VCaP (cell line): ENCODE measurements at regions not wholly inside any gene's neighbourhood (a gene's known extent, or its start where the extent isn't known, plus 50 kb on each side); places are given as distances from the start of the nearest gene placed in this dataset.
A peak's percentile ranks its signal among the peaks of the same experiment; 100 is the strongest.

Experiments
- H3K27ac ChIP-seq: fragments of 450-650 bp; 2 replicates; pipeline ENCODE4 v1.5.1; 2017
- TF ChIP-seq, protein P1 (sequence below): fragments of 450-650 bp; conservative IDR thresholded peaks from 2 replicates; pipeline ENCODE4 v1.5.1; 2017; ENCODE audit warnings: mild to moderate bottlenecking, moderate library complexity

- TF ChIP-seq, protein P1, sequence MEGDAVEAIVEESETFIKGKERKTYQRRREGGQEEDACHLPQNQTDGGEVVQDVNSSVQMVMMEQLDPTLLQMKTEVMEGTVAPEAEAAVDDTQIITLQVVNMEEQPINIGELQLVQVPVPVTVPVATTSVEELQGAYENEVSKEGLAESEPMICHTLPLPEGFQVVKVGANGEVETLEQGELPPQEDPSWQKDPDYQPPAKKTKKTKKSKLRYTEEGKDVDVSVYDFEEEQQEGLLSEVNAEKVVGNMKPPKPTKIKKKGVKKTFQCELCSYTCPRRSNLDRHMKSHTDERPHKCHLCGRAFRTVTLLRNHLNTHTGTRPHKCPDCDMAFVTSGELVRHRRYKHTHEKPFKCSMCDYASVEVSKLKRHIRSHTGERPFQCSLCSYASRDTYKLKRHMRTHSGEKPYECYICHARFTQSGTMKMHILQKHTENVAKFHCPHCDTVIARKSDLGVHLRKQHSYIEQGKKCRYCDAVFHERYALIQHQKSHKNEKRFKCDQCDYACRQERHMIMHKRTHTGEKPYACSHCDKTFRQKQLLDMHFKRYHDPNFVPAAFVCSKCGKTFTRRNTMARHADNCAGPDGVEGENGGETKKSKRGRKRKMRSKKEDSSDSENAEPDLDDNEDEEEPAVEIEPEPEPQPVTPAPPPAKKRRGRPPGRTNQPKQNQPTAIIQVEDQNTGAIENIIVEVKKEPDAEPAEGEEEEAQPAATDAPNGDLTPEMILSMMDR = no peak
These were observed 1059.0 kb upstream of the EPHA7 start for GRCh38 chr6:94478133-94479005.

DNA sequence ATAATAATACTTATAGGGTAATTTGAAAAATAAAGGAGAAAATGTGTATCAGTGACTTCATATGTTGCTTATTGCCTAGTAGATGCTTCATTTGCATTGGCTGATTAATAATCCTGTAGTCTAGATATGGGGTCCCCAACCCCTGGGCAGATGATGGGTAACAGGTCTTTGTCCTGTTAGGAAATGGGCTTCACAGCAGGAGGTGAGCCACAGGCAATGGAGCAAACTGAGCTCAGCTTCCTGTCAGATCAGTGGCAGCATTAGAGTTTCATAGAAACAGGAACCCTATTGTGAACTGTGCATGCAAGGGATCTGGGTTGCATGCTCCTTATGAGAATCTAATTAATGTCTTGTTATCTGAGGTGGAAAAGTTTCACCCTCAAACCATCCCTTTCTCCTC, 1049.5 kb upstream of the EPHA7 start:
- no peak overlapping the region for H3K27ac ChIP-seq
- TF ChIP-seq, protein P1 = no peak

More at GRCh38 chr6:94478133-94479005, 1059.0 kb upstream of the EPHA7 start:
- peak overlapping the region; percentile 40; the same call in 1 of the 2 replicates for H3K27ac ChIP-seq

DNA sequence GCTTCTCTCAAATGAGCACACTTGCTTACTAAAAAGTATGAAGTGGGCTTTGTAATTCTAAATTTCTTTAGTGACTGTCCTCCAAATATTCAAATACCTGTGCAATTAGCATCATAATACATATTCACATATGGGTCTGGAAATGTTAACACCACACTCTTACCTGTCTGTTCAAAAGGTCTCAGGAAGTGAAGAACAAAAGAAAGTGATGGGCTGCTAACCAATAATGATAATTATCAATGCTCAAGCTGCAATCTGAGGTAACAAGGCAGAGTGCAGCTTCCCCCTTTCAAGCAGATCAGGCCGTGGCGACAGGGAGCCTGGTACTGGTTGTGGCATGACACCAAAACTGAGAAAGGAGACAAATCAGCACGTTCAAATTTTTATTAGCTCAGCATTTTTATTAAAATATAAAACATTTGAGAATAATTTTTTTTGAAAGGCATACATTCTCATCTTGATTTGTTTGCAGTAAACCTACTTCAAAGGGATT, 1044.7 kb upstream of the EPHA7 start:
- no peak overlapping the region for H3K27ac ChIP-seq
- TF ChIP-seq, protein P1 = no peak

- TF ChIP-seq, protein P1 = no peak
- H3K27ac ChIP-seq = no peak overlapping the region
These were observed 1043.9 kb upstream of the EPHA7 start for GRCh38 chr6:94463306-94463705.

DNA sequence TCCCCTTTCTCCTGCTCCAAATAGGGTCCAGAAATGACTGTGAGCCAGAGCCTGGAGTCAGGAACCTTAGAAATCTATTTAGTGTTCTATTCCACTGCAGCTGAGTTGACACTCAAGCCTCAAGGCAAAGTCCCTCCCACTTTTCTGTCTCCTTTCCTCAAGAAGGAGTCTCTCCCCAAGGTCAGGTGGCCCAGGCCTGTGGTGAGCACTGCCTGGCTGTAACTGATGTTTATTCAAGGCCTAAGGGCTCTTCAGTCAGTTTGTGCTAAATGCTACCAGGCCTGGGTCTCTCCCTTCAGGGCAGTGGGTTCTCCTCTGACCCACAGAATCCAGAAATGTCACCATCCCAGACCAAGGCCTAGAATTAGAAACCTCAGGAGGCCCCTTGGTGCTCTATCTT, 1042.9 kb upstream of the EPHA7 start:
- no peak overlapping the region for H3K27ac ChIP-seq
- TF ChIP-seq, protein P1 = no peak

GRCh38 chr6:94456266-94456665, 1036.9 kb upstream of the EPHA7 start:
- TF ChIP-seq, protein P1 = no peak
- no peak overlapping the region for H3K27ac ChIP-seq

DNA sequence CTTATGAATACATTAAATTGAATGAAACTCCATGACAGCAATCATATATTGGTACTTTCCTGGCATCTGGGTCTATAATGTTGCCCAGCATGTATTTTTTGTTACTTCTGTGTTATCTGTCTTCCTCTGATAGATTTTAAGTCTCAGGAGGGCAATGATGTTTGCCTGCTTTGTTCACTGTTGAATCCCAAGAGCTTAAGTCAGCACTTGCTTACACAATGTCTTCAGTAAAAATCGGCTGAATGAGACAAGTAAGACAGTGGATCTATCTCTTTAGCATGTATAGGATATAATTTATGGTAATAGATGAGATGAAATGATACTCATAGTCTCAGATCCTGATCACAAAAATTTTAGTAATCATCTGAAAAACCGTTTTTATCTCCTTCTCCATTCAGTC, 1034.9 kb upstream of the EPHA7 start:
- no peak overlapping the region for H3K27ac ChIP-seq
- TF ChIP-seq, protein P1 = no peak
